ENCODE measurements at regions not wholly inside any gene's neighbourhood (a gene's known extent, or its start where the extent isn't known, plus 50 kb on each side); places are given as distances from the start of the nearest gene placed in this dataset.
"Not testable (repeated sequence)": the region's sequence is repeated elsewhere in the genome, so short reads cannot be mapped to it uniquely, and the experiment has no call there.

- in situ Hi-C loops (cut with MboI; ENCODE audit: low sequenced_read_pairs, unreplicated experiment) = no loop called here
- TF ChIP-seq, protein P1, sequence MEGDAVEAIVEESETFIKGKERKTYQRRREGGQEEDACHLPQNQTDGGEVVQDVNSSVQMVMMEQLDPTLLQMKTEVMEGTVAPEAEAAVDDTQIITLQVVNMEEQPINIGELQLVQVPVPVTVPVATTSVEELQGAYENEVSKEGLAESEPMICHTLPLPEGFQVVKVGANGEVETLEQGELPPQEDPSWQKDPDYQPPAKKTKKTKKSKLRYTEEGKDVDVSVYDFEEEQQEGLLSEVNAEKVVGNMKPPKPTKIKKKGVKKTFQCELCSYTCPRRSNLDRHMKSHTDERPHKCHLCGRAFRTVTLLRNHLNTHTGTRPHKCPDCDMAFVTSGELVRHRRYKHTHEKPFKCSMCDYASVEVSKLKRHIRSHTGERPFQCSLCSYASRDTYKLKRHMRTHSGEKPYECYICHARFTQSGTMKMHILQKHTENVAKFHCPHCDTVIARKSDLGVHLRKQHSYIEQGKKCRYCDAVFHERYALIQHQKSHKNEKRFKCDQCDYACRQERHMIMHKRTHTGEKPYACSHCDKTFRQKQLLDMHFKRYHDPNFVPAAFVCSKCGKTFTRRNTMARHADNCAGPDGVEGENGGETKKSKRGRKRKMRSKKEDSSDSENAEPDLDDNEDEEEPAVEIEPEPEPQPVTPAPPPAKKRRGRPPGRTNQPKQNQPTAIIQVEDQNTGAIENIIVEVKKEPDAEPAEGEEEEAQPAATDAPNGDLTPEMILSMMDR (IDR thresholded peaks at IDR 0.05; ENCODE audit: borderline replicate concordance, control extremely low read depth, extremely low read depth, insufficient read depth, missing control alignments) = no peak
- DNase-seq (ENCODE audit: low spot score) = no peak
These were observed 53.3 kb upstream of the CYLC2 start for GRCh38 chr9:102941868-102942267.

- DNase-seq (ENCODE audit: low spot score) = no peak
- TF ChIP-seq, protein P1 (IDR thresholded peaks at IDR 0.05; ENCODE audit: borderline replicate concordance, control extremely low read depth, extremely low read depth, insufficient read depth, missing control alignments) = no peak
- in situ Hi-C loops (cut with MboI; ENCODE audit: low sequenced_read_pairs, unreplicated experiment) = no loop called here
These were observed 72.6 kb upstream of the CYLC2 start for GRCh38 chr9:102922526-102922925.

DNA sequence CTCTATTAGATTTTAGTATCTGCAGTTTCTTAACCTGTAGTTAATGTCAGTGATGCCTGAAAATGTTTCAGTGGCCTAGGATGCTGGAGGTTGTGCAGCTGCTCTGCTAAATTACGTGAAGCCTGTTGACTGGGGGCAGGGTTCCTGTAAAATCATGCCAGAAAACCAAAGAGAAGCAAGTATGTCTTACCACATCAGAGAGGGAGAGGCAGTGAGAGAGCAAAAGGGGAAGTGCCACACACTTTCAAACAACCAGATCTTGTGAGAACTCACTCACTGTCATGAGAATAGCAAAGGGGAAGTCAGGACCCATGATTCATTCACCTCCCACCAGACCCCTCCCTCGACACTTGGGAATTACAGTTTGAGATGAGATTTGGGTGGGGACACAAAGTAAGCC lies 83.9 kb upstream of the CYLC2 start:
- in situ Hi-C loops (cut with MboI; ENCODE audit: low sequenced_read_pairs, unreplicated experiment) = no loop called here
- no peak for DNase-seq (ENCODE audit: low spot score)
- TF ChIP-seq, protein P1 (IDR thresholded peaks at IDR 0.05; ENCODE audit: borderline replicate concordance, control extremely low read depth, extremely low read depth, insufficient read depth, missing control alignments) = no peak

DNA sequence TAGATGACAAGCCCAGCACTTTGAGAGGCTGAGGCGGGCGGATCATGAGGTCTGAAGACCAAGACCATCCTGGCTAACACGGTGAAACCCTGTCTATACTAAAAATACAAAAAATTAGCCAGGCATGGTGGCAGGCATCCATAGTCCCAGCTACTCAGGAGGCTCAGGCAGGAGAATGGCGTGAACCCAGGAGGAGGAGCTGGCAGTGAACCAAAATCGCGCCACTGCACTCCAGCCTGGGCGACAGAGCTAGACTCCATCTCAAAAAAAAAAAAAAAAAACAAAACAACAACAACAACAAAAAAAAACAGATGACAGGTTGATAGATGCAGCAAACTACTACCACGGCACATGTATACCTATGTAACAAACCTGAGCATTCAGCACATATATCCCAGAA lies 89.3 kb upstream of the CYLC2 start:
- DNase-seq (ENCODE audit: low spot score); in situ Hi-C loops (cut with MboI; ENCODE audit: low sequenced_read_pairs, unreplicated experiment): not testable (repeated sequence)

GRCh38 chr9:102892025-102892424 lies 103.1 kb upstream of the CYLC2 start:
- TF ChIP-seq, protein P1 (IDR thresholded peaks at IDR 0.05; ENCODE audit: borderline replicate concordance, control extremely low read depth, extremely low read depth, insufficient read depth, missing control alignments) = no peak
- no peak for DNase-seq (ENCODE audit: low spot score)
- in situ Hi-C loops (cut with MboI; ENCODE audit: low sequenced_read_pairs, unreplicated experiment) = no loop called here

DNA sequence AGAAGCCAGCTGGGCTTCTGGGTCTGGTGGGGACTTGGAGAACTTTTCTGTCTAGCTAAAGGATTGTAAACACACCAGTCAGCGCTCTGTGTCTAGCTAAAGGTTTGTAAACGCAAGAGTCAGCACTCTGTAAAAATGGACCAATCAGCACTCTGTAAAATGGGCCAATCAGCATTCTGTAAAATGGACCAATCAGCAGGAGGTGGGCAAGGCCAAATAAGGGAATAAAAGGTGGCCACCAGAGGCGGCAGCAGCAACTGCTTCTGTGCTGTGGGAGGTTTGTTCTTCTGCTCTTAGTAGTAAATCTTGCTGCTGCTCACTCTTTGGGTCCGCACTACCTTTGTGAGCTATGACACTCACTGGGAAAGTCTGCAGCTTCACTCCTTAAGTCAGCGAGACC lies 106.4 kb upstream of the CYLC2 start:
- in situ Hi-C loops (cut with MboI; ENCODE audit: low sequenced_read_pairs, unreplicated experiment); DNase-seq (ENCODE audit: low spot score): not testable (repeated sequence)

- in situ Hi-C loops (cut with MboI; ENCODE audit: low sequenced_read_pairs, unreplicated experiment) = no loop called here
- no peak for DNase-seq (ENCODE audit: low spot score)
- TF ChIP-seq, protein P1 (IDR thresholded peaks at IDR 0.05; ENCODE audit: borderline replicate concordance, control extremely low read depth, extremely low read depth, insufficient read depth, missing control alignments) = no peak
These were observed 119.4 kb upstream of the CYLC2 start for GRCh38 chr9:102875687-102876086.

- no peak for DNase-seq (ENCODE audit: low spot score)
- TF ChIP-seq, protein P1 (IDR thresholded peaks at IDR 0.05; ENCODE audit: borderline replicate concordance, control extremely low read depth, extremely low read depth, insufficient read depth, missing control alignments) = no peak
- in situ Hi-C loops (cut with MboI; ENCODE audit: low sequenced_read_pairs, unreplicated experiment) = no loop called here
These were observed 127.6 kb upstream of the CYLC2 start for GRCh38 chr9:102867488-102867887.

Data from GM13976 (cell line).